Tibial nerve (tissue), 4 donors: ENCODE measurements at regions not wholly inside any gene's neighbourhood (a gene's known extent, or its start where the extent isn't known, plus 50 kb on each side); places are given as distances from the start of the nearest gene placed in this dataset.

Source experiments
- CTCF ChIP-seq, 5 experiments: fragments of 200-600 bp in 3 of 5; fragments of 450-650 bp in 2 of 5; sonication (generic) in 3 of 5; IDR thresholded peaks; one replicate each; pipeline ENCODE4 v1.5.1; 2016 to 2019; ENCODE audit warnings: antibody characterized with exemption in 5 of 5, mild to moderate bottlenecking in 3 of 5, moderate library complexity in 2 of 5
- EP300 ChIP-seq, 2 donors: sonication (generic); formaldehyde crosslinking; IDR thresholded peaks; one replicate each; pipeline ENCODE4 v1.6.1; 2017; ENCODE audit warnings: antibody characterized with exemption in 2 of 2, mild to moderate bottlenecking in 1 of 2
- POLR2A ChIP-seq, 2 donors: fragments of 450-650 bp; IDR thresholded peaks; one replicate each; pipeline ENCODE4 v1.6.1; 2017; ENCODE audit warnings: antibody characterized with exemption in 2 of 2, mild to moderate bottlenecking in 2 of 2, moderate library complexity in 2 of 2

- TF ChIP-seq CTCF (IDR thresholded peaks at IDR 0.05) (no peak), POLR2A (IDR thresholded peaks at IDR 0.05) (no peak), EP300 (IDR thresholded peaks at IDR 0.05) (no peak)
Measured at GRCh38 chr7:21317966-21318915, 109.6 kb upstream of the SP4 start.
